ENCODE measurements at regions not wholly inside any gene's neighbourhood (a gene's known extent, or its start where the extent isn't known, plus 50 kb on each side); places are given as distances from the start of the nearest gene placed in this dataset.

DNA sequence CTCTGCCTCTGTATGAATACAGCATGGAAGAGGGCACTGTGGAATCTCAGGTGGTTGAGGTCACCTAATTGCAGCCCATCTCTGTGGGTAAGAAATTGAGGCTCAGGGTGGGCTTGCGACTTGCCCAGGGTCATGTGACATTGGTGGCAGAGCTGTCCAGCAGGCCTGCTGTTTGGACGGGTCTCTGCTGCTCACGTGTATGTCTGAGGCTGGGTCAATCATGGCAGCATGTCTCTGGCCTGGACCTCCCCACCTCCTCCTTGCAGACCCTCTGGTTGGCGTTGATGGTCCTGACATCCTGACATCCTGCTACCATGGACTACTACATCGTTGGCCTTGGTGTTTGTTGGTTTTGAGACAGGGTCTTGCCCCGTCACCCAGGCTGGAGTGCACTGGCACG lies 64.3 kb upstream of the HPCAL1 start:
- Histone ChIP-seq H3K4me3 (ENCODE audit: insufficient read depth, low read depth, low read length) (no peak overlapping the region), H3K9me3 (ENCODE audit: control insufficient read depth, low read length) (no peaks in the 10 kb centered on the region), H3K36me3 (ENCODE audit: control insufficient read depth, insufficient read depth, low read length) (no peaks in the 10 kb centered on the region), H3K4me1 (ENCODE audit: control insufficient read depth, insufficient read depth, low read length) (no peaks in the 10 kb centered on the region), H3K27me3 (ENCODE audit: control insufficient read depth, insufficient read depth, low read length, poor library complexity, severe bottlenecking) (no peaks in the 10 kb centered on the region), H3K27ac (ENCODE audit: insufficient read depth, low read depth, low read length, poor library complexity, severe bottlenecking) (no peak overlapping the region)
- WGBS, 2 experiments, result 90 to 96% methylated on average over 7 of the region's 7 CpGs

DNA sequence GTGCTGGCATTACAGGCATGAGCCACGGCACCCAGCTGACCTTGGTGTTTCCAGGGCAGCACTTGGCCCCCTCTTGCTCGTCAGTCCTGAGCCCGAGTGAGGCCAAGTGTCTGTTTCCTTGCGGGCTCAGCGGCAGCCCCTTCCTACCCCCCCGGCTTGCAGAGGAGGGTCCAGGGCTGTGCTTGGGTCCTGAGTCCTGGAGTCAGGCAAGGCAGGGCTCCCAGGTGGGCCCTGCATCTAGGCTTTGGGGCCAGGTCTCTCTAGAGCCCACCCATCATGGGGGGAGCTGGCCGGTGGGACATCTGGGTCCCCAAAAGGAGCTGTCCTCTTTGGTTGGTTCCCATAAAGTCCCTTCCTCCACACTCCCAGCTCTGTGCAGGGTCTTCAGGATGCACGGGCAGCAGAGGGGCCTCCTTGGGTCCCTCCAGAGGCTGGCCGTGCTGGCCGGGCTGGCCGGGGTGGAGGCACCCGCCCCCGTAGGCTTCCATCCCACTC lies 63.7 kb upstream of the HPCAL1 start:
- no peaks in the 10 kb centered on the region for H3K27me3 ChIP-seq (ENCODE audit: control insufficient read depth, insufficient read depth, low read length, poor library complexity, severe bottlenecking)
- H3K4me3 ChIP-seq (ENCODE audit: insufficient read depth, low read depth, low read length), result no peak overlapping the region
- no peak overlapping the region for H3K27ac ChIP-seq (ENCODE audit: insufficient read depth, low read depth, low read length, poor library complexity, severe bottlenecking)

DNA sequence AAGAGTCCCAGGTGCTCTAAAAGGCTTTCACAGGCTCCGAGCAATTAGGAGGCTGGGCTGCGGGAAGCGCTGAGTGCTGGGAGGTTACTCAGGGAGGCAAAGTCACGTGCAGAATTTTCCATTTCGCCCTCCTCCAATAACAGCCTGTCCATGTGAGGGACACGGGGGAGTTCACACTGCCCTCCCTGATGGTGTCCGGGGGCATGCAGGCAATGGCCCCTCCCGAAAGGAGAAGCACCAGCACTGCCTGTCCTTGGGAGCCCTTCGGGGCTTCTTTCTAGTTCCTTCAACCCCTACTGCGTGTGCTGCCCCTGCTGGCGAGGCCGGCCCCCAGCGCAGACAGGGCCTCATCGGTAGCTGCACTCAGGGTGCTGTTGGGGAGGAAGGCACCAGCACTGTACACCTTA lies 63.1 kb upstream of the HPCAL1 start:
- no peaks in the 10 kb centered on the region for H3K36me3 ChIP-seq (ENCODE audit: control insufficient read depth, insufficient read depth, low read length)
- H3K27me3 ChIP-seq (ENCODE audit: control insufficient read depth, insufficient read depth, low read length, poor library complexity, severe bottlenecking), result no peaks in the 10 kb centered on the region
- H3K4me1 ChIP-seq (ENCODE audit: control insufficient read depth, insufficient read depth, low read length), result no peaks in the 10 kb centered on the region
- no peaks in the 10 kb centered on the region for H3K9me3 ChIP-seq (ENCODE audit: control insufficient read depth, low read length)
- no peak overlapping the region for H3K27ac ChIP-seq (ENCODE audit: insufficient read depth, low read depth, low read length, poor library complexity, severe bottlenecking)
- no peak overlapping the region for H3K4me3 ChIP-seq (ENCODE audit: insufficient read depth, low read depth, low read length)
- 58 to 63% methylated on average over 14 of the region's 14 CpGs for WGBS, 2 experiments

More for the DNA sequence above, 63.7 kb upstream of the HPCAL1 start:
- Histone ChIP-seq H3K4me1 (ENCODE audit: control insufficient read depth, insufficient read depth, low read length) (no peaks in the 10 kb centered on the region), H3K36me3 (ENCODE audit: control insufficient read depth, insufficient read depth, low read length) (no peaks in the 10 kb centered on the region), H3K9me3 (ENCODE audit: control insufficient read depth, low read length) (no peaks in the 10 kb centered on the region)
- 92 to 96% methylated on average over 13 of the region's 13 CpGs for WGBS, 2 experiments

DNA sequence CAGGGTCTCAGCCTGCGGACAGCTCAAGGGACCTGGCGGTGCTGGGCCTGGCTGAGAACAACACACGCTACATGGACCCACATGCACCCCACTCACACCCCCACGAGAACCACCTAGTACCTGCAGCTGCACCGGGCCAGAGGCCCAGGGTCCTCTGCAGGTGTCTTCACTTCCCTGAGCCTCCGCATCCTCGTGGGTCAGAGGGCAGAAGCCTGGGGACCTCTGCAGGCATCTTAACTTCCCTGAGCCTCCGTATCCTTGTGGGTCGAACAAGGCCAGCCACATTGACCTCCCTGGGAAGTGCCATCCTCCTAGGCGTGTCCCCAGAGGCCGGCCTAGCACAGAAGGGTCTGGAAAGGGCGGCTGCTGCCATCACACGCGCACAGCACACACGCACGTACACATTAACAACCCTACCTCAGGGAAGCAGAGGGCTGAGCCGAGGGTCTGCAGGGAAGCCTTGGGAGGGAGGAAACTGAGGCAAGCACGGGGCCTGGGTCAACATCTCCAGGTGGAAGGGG lies 62.5 kb upstream of the HPCAL1 start:
- H3K27me3 ChIP-seq (ENCODE audit: control insufficient read depth, insufficient read depth, low read length, poor library complexity, severe bottlenecking), result no peaks in the 10 kb centered on the region
- H3K4me3 ChIP-seq (ENCODE audit: insufficient read depth, low read depth, low read length), result no peak overlapping the region
- no peaks in the 10 kb centered on the region for H3K4me1 ChIP-seq (ENCODE audit: control insufficient read depth, insufficient read depth, low read length)
- no peaks in the 10 kb centered on the region for H3K36me3 ChIP-seq (ENCODE audit: control insufficient read depth, insufficient read depth, low read length)
- no peaks in the 10 kb centered on the region for H3K9me3 ChIP-seq (ENCODE audit: control insufficient read depth, low read length)
- 95% methylated on average over 18 of the region's 18 CpGs for WGBS, 2 experiments
- no peak overlapping the region for H3K27ac ChIP-seq (ENCODE audit: insufficient read depth, low read depth, low read length, poor library complexity, severe bottlenecking)

DNA sequence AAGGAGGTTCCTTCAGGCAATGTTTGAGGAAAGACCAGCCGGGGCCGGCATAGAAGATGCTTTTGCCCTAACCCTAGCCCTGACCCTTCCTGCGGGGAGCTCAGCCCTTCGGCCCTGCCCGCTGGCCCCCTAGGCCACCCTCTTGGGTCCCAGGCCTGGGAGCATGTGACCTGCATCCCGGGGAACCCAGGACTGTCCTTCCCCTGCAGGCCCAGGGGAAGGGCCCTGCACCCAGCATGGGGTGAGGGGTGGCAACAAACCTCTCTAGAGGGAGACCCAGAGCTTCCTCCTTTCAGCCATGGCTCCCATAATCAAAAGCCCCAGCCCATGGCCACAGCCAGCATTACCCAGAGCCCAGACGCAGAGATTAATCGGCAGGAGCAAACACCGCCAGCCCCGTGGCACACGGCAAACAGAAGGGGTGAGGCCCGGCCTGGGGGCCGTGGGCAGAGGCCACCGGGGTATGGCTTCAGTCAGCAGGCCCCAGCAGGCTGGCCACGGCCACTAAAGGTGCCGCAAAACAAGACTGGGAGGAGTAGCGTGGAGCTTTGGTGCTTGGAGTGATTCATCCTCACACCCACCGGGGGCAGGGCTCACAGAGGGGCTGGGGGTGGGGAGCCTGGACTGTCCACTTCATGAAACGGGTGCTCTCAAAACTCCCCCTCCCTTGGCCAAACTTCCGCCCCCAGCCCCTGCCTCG lies 61.6 kb upstream of the HPCAL1 start:
- Histone ChIP-seq H3K36me3 (ENCODE audit: control insufficient read depth, insufficient read depth, low read length) (no peaks in the 10 kb centered on the region), H3K9me3 (ENCODE audit: control insufficient read depth, low read length) (no peaks in the 10 kb centered on the region), H3K4me1 (ENCODE audit: control insufficient read depth, insufficient read depth, low read length) (no peaks in the 10 kb centered on the region), H3K27ac (ENCODE audit: insufficient read depth, low read depth, low read length, poor library complexity, severe bottlenecking) (no peak overlapping the region), H3K4me3 (ENCODE audit: insufficient read depth, low read depth, low read length) (no peak overlapping the region), H3K27me3 (ENCODE audit: control insufficient read depth, insufficient read depth, low read length, poor library complexity, severe bottlenecking) (no peaks in the 10 kb centered on the region)
- WGBS, 2 experiments, result 85 to 86% methylated on average over 21 of the region's 21 CpGs

DNA sequence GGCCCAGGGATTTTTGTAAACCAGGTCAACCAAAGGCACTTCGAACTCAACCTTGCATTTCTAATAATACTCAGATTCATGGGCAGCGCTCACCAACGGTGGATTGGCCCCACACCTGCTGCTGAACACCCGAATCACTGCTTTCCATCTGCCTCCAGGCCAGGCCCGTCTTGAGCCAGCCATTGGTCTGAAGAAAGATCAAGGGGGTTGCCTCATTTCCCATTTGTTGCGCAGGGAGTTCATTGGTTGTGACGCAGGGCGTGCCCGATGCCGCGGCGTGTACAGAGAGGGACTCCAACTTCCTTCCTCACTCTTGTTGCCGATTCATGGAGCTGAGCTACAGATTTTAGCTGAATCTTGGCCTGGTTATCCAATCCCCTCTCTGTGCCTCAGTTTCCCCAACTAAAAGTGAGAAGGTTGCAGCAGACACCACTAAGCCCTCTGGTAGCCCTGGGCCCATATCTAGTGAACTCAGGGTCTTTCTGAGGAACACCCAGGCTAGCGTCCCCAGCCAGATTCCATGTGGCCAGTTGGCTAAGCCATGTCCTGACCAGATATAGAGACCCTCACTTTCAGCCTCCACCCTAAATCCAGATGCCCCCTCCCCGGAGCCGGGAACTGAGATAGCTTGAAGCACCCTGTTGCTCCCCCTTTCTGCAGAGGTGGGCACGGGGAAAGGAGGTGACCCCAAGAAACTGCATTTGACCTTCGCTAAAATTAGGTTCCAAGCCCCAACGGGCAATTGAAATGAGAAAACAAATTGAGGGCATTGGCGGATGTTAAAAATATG lies 60.9 kb upstream of the HPCAL1 start:
- Histone ChIP-seq H3K4me3 (ENCODE audit: insufficient read depth, low read depth, low read length) (no peak overlapping the region), H3K36me3 (ENCODE audit: control insufficient read depth, insufficient read depth, low read length) (no peaks in the 10 kb centered on the region), H3K9me3 (ENCODE audit: control insufficient read depth, low read length) (no peaks in the 10 kb centered on the region), H3K27ac (ENCODE audit: insufficient read depth, low read depth, low read length, poor library complexity, severe bottlenecking) (no peak overlapping the region), H3K4me1 (ENCODE audit: control insufficient read depth, insufficient read depth, low read length) (no peaks in the 10 kb centered on the region), H3K27me3 (ENCODE audit: control insufficient read depth, insufficient read depth, low read length, poor library complexity, severe bottlenecking) (no peaks in the 10 kb centered on the region)
- WGBS, 2 experiments, result 90 to 91% methylated on average over 20 of the region's 20 CpGs

DNA sequence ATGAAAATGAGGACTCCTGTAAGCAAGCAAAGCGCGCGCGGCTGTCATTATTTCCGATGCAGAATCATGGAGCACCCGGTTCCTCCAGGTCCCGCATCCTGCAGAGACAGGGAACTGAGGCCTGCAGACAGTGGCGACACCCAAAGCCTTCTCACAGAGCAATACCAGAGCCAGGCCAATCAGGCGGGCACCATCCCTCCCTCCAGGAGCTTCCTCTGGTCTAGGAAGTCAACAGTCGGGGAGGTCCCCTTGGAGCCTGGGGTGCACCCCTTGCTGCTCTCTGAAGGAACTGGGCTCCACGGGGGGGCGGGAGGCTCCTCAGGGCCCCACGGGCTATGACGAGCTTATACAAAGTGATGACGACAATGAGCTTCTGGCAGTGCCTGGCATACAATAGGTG lies 60.3 kb upstream of the HPCAL1 start:
- Histone ChIP-seq H3K4me1 (ENCODE audit: control insufficient read depth, insufficient read depth, low read length) (no peaks in the 10 kb centered on the region), H3K27ac (ENCODE audit: insufficient read depth, low read depth, low read length, poor library complexity, severe bottlenecking) (no peak overlapping the region), H3K36me3 (ENCODE audit: control insufficient read depth, insufficient read depth, low read length) (no peaks in the 10 kb centered on the region), H3K27me3 (ENCODE audit: control insufficient read depth, insufficient read depth, low read length, poor library complexity, severe bottlenecking) (no peaks in the 10 kb centered on the region), H3K4me3 (ENCODE audit: insufficient read depth, low read depth, low read length) (no peak overlapping the region), H3K9me3 (ENCODE audit: control insufficient read depth, low read length) (no peaks in the 10 kb centered on the region)
- 94 to 95% methylated on average over 15 of the region's 15 CpGs for WGBS, 2 experiments

DNA sequence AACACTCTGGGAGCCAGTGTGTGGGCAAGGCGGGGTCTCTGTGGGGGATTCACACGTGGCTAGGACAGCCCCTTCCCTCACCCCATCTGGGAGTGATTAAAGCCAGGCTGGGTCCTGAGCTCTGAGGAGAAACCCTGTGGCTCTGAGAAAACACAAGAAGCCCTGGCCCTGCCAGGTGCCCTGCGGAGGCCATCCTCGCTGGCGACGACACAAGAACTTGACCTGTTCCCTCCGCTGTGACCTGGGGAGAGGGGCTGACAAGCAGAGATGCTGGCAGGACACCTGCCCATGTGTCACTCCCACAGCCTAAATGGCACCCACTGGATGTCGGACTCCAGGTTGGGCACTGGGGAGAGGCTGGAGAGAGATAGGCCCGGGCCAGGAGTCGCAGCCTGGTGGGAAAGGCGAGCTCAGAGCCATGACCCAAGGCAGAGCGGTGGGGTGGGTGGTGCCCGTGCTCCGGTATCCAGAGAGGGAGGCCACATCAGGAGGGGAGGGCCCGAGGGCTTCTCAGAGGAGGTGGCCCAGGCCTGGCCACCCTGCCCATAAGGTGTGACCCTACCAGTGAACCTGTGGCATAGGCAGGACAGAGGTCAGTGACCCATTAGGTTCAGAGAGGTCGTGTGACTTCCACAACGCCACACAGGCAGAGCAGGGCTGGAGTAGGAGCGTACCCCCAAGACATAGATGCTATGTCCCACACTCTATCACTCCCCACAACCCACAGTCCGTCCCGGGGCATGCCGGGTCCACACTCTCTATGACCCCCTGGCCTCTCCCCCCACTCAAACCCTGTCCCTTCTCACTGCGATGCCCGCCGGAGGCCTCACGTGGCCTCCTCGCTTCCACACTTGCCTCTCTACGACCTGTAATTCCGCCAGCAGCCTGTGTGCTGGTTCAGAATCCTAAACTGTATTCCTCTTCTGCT lies 59.4 kb upstream of the HPCAL1 start:
- Histone ChIP-seq H3K27ac (ENCODE audit: insufficient read depth, low read depth, low read length, poor library complexity, severe bottlenecking) (no peak overlapping the region), H3K36me3 (ENCODE audit: control insufficient read depth, insufficient read depth, low read length) (no peaks in the 10 kb centered on the region), H3K4me3 (ENCODE audit: insufficient read depth, low read depth, low read length) (no peak overlapping the region), H3K9me3 (ENCODE audit: control insufficient read depth, low read length) (no peaks in the 10 kb centered on the region), H3K27me3 (ENCODE audit: control insufficient read depth, insufficient read depth, low read length, poor library complexity, severe bottlenecking) (no peaks in the 10 kb centered on the region), H3K4me1 (ENCODE audit: control insufficient read depth, insufficient read depth, low read length) (no peaks in the 10 kb centered on the region)
- 89 to 90% methylated on average over 28 of the region's 28 CpGs for WGBS, 2 experiments

DNA sequence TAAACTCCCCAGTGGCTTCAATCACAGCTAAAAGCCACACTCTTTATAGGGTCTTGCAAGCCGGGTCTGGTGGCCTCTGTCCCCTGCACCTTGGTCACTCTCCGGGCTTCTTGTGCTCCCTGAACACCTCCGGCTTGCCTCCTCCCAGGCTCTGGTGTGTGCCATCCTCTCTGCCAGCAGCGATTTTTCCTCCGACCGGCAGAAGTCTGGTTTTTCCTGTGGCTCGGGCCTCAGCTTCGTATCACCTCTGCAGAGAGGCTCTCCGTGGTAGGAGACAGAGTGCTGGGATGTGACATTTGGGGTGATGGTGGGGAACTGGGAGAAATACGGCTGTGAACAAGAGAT lies 58.8 kb upstream of the HPCAL1 start:
- no peak overlapping the region for H3K27ac ChIP-seq (ENCODE audit: insufficient read depth, low read depth, low read length, poor library complexity, severe bottlenecking)
- H3K36me3 ChIP-seq (ENCODE audit: control insufficient read depth, insufficient read depth, low read length), result no peaks in the 10 kb centered on the region
- no peaks in the 10 kb centered on the region for H3K27me3 ChIP-seq (ENCODE audit: control insufficient read depth, insufficient read depth, low read length, poor library complexity, severe bottlenecking)
- H3K4me3 ChIP-seq (ENCODE audit: insufficient read depth, low read depth, low read length), result no peak overlapping the region
- H3K9me3 ChIP-seq (ENCODE audit: control insufficient read depth, low read length), result no peaks in the 10 kb centered on the region
- WGBS, 2 experiments, result 93 to 94% methylated on average over 10 of the region's 10 CpGs
- no peaks in the 10 kb centered on the region for H3K4me1 ChIP-seq (ENCODE audit: control insufficient read depth, insufficient read depth, low read length)
